GM13976 (cell line): ENCODE measurements at regions not wholly inside any gene's neighbourhood (a gene's known extent, or its start where the extent isn't known, plus 50 kb on each side); places are given as distances from the start of the nearest gene placed in this dataset.
"Not testable (repeated sequence)": the region's sequence is repeated elsewhere in the genome, so short reads cannot be mapped to it uniquely, and the experiment has no call there.

Experiments used
- DNase-seq: peaks from one replicate; pipeline ENCODE4 v3.0.0; 2012; ENCODE audit warnings: low spot score
- CTCF ChIP-seq: IDR thresholded peaks from 2 replicates; pipeline ENCODE4 v1.5.1; 2012; ENCODE audit warnings: borderline replicate concordance, mild to moderate bottlenecking; ENCODE audit not compliant: insufficient read depth; ENCODE audit errors: extremely low read depth, missing control alignments, control extremely low read depth
- in situ Hi-C: fragments of 300-500 bp; cut with MboI; formaldehyde crosslinking; loops from one replicate; pipeline ENCODE4 v1.12.0; 2022; ENCODE audit warnings: low sequenced_read_pairs, mixed read lengths, inconsistent platforms; ENCODE audit not compliant: unreplicated experiment

GRCh38 chr9:31916591-31917241 lies 467.7 kb upstream of the ACO1 start:
- DNase-seq, result no peak
- TF ChIP-seq CTCF, result no peak
- in situ Hi-C loops, result no loop called here

- in situ Hi-C loops, DNase-seq: not testable (repeated sequence)
Observed at GRCh38 chr9:31937737-31938136, 446.7 kb upstream of the ACO1 start.

GRCh38 chr9:31950756-31951155 lies 433.7 kb upstream of the ACO1 start:
- TF ChIP-seq CTCF, result no peak
- DNase-seq, result no peak
- in situ Hi-C loops, result no loop called here

GRCh38 chr9:31958572-31958971 lies 425.9 kb upstream of the ACO1 start:
- no peak for DNase-seq
- TF ChIP-seq CTCF, result no peak
- in situ Hi-C loops, result no loop called here

GRCh38 chr9:31969552-31969951 lies 414.9 kb upstream of the ACO1 start:
- TF ChIP-seq CTCF, result no peak
- in situ Hi-C loops, result no loop called here
- DNase-seq, result no peak

GRCh38 chr9:31983895-31984294 lies 400.5 kb upstream of the ACO1 start:
- no peak for TF ChIP-seq CTCF
- in situ Hi-C loops, result no loop called here
- no peak for DNase-seq

GRCh38 chr9:31996331-31996730 lies 388.1 kb upstream of the ACO1 start:
- no peak for DNase-seq
- TF ChIP-seq CTCF, result no peak
- in situ Hi-C loops, result no loop called here
